CD4-positive, alpha-beta T cell treated with Interferon gamma for 1 hour (primary cell): ENCODE measurements at regions not wholly inside any gene's neighbourhood (a gene's known extent, or its start where the extent isn't known, plus 50 kb on each side); places are given as distances from the start of the nearest gene placed in this dataset.

Experiments used
- DNase-seq: peaks from one replicate; pipeline ENCODE4 v3.0.0-alpha.2; 2020

DNA sequence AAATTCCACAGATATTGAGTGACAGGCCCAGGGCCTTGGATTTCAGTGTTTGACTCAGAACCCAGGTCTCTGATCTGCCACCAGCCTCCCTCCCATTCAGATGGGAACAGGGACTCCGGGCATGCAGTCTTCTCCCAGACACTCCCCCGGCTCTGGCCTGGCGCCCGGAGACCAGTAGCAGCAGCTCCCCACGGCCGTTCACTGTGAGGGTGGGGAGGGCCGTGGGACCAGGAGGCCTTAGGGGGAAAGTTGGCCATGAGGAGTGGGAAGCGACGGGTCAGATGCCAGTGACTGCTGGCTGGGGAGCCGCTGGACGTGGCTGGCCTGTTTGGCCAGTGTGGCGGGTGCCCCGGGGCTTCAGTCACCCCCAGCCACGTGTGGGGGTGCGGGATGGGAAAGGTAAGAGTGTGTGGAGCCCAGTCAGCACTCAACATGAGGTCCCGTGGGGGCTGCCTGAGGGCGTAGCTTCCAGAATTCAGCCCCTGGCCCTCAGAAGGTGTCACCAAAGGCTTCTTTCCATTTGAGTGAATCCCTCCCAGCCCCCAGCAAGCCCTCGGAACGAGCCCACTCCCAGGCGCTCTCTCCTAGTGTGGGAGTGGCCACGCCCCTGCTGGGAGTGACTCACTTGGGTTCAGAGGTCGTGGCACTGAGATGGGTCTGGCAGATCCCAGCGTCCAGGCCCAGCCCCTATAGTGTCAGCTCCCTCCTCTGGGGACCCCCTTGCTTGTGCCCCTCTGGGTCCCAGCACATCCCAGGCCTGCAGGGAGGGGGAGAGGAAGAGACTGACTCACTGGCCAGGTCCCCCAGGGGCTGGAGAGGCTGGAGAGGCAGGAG, 309.4 kb downstream of the SEC14L1 start:
- no peak for DNase-seq

DNA sequence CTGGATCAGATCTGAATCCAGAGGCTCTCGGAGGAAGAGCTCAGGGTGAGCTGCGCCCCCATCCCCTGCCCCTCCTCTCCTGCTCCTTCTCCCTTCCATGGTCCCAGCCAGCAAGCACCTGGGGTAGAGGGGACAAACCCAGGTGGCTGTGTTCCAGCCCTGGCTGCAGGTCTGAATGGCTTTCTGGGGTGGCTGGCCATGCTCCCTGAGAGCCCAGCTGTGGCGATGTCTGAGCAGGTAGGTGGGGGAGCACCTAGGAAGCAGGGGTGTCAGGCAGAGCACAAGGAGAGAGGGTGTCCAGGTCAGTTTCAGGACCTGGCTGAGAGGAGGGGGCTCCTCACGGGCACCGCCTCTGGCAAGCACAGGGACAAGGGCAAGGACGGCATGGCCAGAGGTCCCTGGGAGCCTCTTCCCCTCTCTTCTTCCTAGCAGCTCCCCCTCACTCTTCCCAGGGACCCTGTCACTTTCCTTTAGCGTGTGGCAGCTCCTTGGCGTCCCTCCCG, 310.0 kb downstream of the SEC14L1 start:
- no peak for DNase-seq

DNA sequence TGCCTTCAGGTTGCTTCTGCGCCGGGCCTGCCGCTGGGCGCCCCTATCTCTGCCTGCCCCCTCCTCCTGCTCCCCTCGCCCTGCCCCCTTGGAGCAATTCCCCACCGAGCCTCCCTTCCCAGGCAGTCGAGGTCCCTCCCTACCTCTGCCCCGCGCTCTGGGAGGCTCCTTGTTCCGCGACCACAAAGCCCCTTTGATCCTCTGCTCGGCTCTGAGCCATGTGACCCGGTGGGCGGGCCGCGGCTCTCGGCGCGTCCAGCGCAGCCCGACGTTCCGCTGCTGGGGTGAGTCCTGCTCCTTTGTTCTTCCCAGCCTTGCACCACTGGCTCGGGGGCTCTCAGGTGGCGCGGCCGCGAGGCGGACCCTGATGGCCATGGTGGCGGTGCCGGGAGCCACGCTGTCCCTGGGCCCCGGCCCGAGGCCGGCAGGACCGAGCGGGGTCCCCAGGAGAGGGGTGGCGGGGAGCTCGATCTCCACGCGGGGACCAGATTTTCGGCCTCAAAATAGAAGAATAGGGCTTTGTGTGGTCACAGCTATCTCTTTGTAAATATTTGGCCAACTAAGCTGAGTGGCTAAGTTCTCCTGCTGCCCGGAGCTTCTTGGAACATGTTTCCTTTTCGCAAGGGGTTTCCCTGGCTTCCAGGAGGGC, 310.6 kb downstream of the SEC14L1 start:
- peak; percentile 58 for DNase-seq

GRCh38 chr17:77451894-77452852, 311.4 kb downstream of the SEC14L1 start:
- DNase-seq, result no peak

DNA sequence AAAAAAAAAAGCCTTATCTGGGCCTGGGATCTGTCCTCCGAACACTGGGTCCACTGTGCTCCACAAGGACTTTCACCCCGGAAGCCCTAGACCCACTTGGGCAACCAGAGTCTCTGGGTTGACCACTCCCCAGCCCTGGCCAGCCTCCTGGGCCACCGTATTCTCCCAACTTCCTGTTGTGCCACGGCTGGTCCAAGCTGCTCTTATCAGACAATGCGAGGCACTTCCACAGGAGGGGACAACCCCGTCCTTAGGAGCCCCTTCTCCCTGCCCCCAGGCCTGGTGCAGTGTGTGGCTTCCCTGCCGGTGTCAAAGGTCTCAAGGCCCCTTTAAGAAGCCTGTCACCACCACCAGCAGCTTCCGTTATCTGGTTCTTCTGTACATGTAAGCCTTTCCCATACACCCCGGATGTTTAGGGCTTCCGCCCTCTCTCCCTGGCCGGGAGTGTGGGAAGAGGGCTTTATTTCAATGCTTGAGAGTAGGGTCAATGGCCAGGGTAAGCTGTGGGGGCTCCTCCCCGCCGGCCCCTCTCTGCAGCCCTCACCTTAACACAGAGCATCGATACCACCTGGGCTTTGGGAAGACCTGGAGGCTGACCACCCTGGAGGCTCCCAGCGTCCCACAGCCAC, 313.0 kb downstream of the SEC14L1 start:
- no peak for DNase-seq

DNA sequence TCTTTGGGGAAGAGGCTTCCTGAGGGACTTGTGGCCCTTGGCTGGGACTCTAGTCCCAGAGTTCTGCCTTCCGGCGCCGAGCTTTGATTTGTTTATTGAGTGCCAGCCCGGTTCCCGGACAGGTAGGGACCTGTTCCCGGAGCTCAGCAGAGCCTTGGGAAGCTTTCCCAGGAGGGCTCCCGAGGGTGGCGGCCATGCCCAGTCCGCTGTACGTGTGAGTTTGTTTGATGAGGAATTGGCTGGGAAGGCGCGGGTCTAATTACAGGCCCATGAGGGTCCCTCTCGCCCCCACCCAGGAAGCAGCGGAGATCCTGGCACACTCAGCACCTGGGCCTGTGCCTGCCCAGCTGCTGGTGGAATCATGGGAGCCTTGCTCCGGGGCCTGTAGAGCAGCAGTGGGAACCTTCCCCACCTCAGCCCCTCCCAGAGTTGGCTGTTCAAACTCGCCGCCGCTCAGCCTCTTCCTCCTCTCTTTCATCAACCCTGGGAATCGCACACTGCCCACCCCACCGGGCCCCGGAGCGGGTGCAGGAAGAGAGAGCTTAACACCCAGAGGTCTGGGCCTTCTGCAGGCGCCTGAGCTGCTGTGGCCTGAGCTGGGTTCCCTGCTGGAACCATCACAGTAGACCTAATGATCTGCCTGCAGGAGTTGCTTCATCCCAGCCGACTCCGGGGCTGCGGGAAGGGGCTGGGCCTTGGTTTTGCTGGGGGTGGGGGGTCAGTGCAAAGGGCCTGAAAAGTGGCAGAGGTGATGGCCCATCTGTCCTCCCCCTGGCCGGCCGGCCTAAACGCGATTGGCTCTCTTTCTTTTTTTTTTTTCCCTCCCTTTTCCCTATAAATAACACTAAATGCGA, 313.7 kb downstream of the SEC14L1 start:
- DNase-seq, result no peak

DNA sequence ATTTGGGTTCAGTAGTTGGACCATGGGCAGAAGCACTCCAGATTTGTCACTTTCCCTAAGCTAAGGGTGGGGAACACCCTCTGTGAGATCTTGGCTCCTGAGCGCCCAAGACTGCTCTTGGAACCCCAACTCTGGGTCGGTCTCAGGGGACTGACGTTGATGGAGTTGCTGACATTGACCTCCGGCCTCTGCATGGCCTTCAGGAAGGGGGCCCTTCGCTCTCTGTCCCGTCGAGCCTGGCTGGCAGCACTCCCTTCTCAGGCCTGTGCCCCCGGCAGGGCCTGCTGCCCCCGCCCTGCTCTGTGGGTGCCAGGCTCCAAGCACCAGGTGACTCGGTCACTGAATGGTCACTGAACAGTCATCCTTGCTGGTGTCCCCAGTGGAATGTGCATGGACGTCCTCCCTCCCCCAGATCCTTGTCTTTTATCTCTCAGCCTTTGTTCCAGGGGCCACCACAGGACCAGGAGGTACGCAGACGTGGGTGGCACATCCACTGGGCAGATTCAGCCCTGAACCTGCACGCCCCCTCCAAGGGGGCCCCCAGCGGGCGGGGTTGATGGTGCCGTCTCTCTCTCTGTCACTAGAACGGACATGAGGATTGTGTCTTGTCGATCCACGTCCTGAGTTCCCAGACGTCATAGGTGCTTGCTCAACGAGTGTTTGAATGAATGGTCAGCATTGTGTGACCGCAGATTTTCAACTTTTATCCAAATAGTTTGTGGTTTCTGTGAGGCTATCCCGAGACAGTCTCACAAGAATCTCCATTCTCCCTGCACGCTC, 314.5 kb downstream of the SEC14L1 start:
- no peak for DNase-seq

DNA sequence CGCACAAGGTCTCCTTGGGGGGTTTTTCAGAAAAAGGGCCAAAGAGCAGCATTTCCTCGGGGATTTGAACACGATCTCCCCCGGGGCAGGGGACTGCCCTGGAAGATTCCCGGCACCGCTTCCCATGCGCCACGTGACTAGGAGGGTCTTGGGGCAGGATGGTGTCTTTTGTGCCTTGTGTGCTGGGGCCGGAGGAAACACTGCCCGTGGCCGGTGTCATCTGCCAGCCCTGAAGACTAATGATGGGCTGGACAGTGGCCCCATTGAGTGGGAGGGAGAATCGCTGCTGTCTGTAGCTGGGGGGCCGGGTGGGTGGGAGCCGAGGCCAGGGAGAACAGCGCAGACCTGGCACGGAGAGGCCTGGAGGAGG, 315.1 kb downstream of the SEC14L1 start:
- DNase-seq, result no peak

- DNase-seq, result no peak
Observed at GRCh38 chr17:77456271-77456950, 315.6 kb downstream of the SEC14L1 start.

GRCh38 chr17:77456951-77457548, 316.3 kb downstream of the SEC14L1 start:
- DNase-seq, result no peak

DNA sequence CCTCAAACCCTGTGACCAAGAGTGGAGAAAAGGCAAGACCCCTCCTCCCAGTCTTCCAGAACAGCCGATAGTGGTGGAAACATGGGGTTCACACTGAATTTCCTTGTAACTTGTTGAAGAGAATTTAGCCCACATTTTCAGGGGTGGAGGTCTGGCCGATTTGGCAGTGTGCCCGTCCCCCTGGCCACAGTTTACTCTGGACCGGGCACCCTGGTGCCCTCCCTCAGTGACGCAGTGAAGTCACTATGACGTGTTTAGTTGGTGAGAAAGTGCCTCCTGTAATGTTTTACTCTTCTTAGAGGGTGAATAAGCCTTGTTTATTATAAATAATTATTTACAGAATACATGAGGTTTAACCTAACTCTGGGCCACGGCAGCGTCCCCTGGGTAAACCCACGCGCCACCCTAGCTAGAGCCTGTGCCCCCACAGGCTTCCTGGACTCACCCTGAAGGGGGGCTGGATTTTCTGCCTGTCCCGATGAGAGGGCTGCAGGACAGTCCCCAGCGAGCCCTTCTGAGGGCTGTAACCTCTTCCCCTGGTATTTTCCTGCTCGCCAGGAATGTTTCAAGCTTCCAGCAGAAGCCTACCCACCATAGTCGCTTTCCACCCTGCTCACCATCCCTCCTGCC, 316.9 kb downstream of the SEC14L1 start:
- no peak for DNase-seq

- no peak for DNase-seq
Observed at GRCh38 chr17:77458202-77459017, 317.6 kb downstream of the SEC14L1 start.

- no peak for DNase-seq
Observed at GRCh38 chr17:77459018-77459755, 318.4 kb downstream of the SEC14L1 start.

- DNase-seq, result no peak
Observed at GRCh38 chr17:77460514-77461046, 319.8 kb downstream of the SEC14L1 start.

DNA sequence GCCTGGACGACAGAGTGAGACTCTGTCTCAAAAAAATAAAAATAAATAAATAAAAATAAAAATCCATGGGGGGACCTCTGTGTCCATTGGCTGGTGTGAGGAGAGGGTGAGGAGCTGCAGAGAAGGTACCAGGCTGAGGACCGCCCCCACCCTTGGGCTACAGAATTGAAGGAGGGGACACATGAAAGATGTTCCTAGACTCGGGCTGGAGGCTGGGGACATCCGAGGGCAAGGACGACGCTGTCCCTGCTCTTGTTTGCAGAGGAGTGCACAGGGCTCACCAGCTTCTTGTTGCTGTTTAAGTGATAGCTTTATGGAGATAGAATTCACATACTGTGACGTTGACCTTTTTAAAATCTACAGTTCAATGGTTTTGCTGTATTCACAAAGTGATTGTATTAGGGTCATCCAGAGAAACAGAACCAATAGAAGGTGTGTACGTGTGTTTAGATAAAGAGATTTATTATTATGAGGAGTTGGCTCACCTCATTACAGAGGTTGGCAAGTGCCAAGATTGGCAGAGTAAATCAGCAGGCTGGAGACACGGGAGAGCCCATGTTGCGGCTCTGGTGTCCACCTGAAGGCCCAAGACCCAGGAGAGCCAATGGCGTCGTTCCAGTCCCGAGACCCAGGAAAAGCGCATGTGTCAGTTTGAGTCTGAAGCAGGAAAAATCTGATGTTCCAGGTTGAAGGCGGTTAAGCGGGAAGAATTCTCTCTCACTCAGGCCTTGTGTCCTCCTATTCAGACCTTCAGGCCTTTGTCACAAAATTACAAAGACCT, 320.7 kb downstream of the SEC14L1 start:
- DNase-seq, result no peak

- DNase-seq, result no peak
Observed at GRCh38 chr17:77462090-77462489, 321.3 kb downstream of the SEC14L1 start.
